BLaER1 (cell line): ENCODE measurements at regions not wholly inside any gene's neighbourhood (a gene's known extent, or its start where the extent isn't known, plus 50 kb on each side); places are given as distances from the start of the nearest gene placed in this dataset.

ENCODE experiments used
- H3K27ac ChIP-seq: shearing (Covaris generic); formaldehyde crosslinking; 2 replicates; pipeline ENCODE4 v1.8.1; 2022
- H3K27me3 ChIP-seq: shearing (Covaris generic); formaldehyde crosslinking; 2 replicates; pipeline ENCODE4 v1.8.1; 2022
- H3K36me3 ChIP-seq: shearing (Covaris generic); formaldehyde crosslinking; 2 replicates; pipeline ENCODE4 v1.8.1; 2022
- H3K4me1 ChIP-seq: shearing (Covaris generic); formaldehyde crosslinking; 2 replicates; pipeline ENCODE4 v1.8.1; 2022
- H3K4me2 ChIP-seq: shearing (Covaris generic); formaldehyde crosslinking; 2 replicates; pipeline ENCODE4 v1.8.1; 2022
- H3K4me3 ChIP-seq: shearing (Covaris generic); formaldehyde crosslinking; 2 replicates; pipeline ENCODE4 v1.8.1; 2022
- H3K9ac ChIP-seq: shearing (Covaris generic); formaldehyde crosslinking; 2 replicates; pipeline ENCODE4 v1.8.1; 2022
- H3K9me3 ChIP-seq: shearing (Covaris generic); formaldehyde crosslinking; 2 replicates; pipeline ENCODE4 v1.8.1; 2022
- H4K20me1 ChIP-seq: shearing (Covaris generic); formaldehyde crosslinking; 2 replicates; pipeline ENCODE4 v1.8.1; 2022
- Cebpa-rat ChIP-seq: shearing (Covaris generic); IDR thresholded peaks from 2 replicates; pipeline ENCODE4 v1.8.1; 2022

GRCh38 chr5:175820230-175820629 lies 51.1 kb upstream of the CPLX2 start:
- no peaks in the 10 kb centered on the region for H4K20me1 ChIP-seq
- no peak overlapping the region for H3K4me3 ChIP-seq
- no peaks in the 10 kb centered on the region for H3K36me3 ChIP-seq
- peaks cover 4% of the 10 kb centered on the region; the same call in 1 of the 2 replicates for H3K4me1 ChIP-seq
- no peaks in the 10 kb centered on the region for H3K9me3 ChIP-seq
- no peak overlapping the region for H3K27ac ChIP-seq
- no peak overlapping the region for H3K4me2 ChIP-seq
- H3K9ac ChIP-seq, result no peak overlapping the region
- no peaks in the 10 kb centered on the region for H3K27me3 ChIP-seq
- TF ChIP-seq Cebpa-rat, result no peak
